Endothelial cell of umbilical vein (primary cell): ENCODE measurements at regions not wholly inside any gene's neighbourhood (a gene's known extent, or its start where the extent isn't known, plus 50 kb on each side); places are given as distances from the start of the nearest gene placed in this dataset.

Source experiments
- BruUV-seq: library from RNA; stranded (reverse); fragments of 400-500 nt; replicated peaks from 2 replicates; lab custom pipeline; 2021; lab: Mats Ljungman, UMichigan
- CTCF ChIA-PET: fragments of 300-600, 350-600 bp; sonication (Branson Sonifier 250); formaldehyde crosslinking; loops from one replicate; lab custom pipeline; 2021; ENCODE audit warnings: antibody characterized with exemption, inconsistent platforms; lab: Charles Lee
- POLR2A ChIA-PET: fragments of 300-600, 350-600 bp; sonication (Branson Sonifier 250); formaldehyde crosslinking; loops from one replicate; lab custom pipeline; 2021; ENCODE audit warnings: antibody characterized with exemption, inconsistent platforms; lab: Charles Lee
- DNase-seq: peaks from one replicate; pipeline ENCODE4 v3.0.0-alpha.2; 2011; ENCODE audit warnings: low read depth, low spot score
- FAIRE-seq: peaks from 2 replicates; lab custom pipeline; 2011; peaks lifted over from hg19 to GRCh38; lab: Jason Lieb, UNC
- H2AFZ ChIP-seq: 2 replicates; pipeline ENCODE4 v1.6.0; 2012; ENCODE audit warnings: low read depth, low read length, control low read depth, inconsistent platforms
- H3K27ac ChIP-seq: 2 replicates; pipeline ENCODE4 v1.5.1; 2011; ENCODE audit warnings: low read depth, mild to moderate bottlenecking, control low read depth, low read length, moderate library complexity; ENCODE audit not compliant: insufficient read depth
- H3K27me3 ChIP-seq, 2 experiments: 2 replicates each; pipeline versions ENCODE4 v1.6.0 to v1.6.1; 2011; ENCODE audit warnings: low read length in 2 of 2, mixed read lengths in 1 of 2; ENCODE audit not compliant: control insufficient read depth in 2 of 2, insufficient read depth in 2 of 2
- H3K36me3 ChIP-seq, 2 experiments: 2 replicates in 1 of 2; 3 replicates in 1 of 2; pipeline ENCODE4 v1.5.1; 2011; ENCODE audit warnings: low read length in 2 of 2, mild to moderate bottlenecking in 1 of 2, moderate library complexity in 1 of 2; ENCODE audit not compliant: control insufficient read depth in 2 of 2, insufficient read depth in 2 of 2; ENCODE audit errors: extremely low read depth in 1 of 2
- H3K4me1 ChIP-seq: 3 replicates; pipeline ENCODE4 v1.5.1; 2011; ENCODE audit warnings: mild to moderate bottlenecking, low read length; ENCODE audit not compliant: control insufficient read depth, insufficient read depth; ENCODE audit errors: extremely low read depth
- H3K4me2 ChIP-seq: 2 replicates; pipeline ENCODE4 v1.6.1; 2011; ENCODE audit warnings: low read length, control low read depth, mixed read lengths; ENCODE audit not compliant: insufficient read depth
- H3K4me3 ChIP-seq, 3 experiments: fragments of 200-600 bp in 1 of 3; sonication (generic), shearing (Covaris generic) in 1 of 3; replicated peaks in 1 of 3; 2 replicates each; pipeline ENCODE4 v1.5.1; 2011 to 2016; ENCODE audit warnings: control low read depth in 3 of 3, low read length in 3 of 3, mild to moderate bottlenecking in 2 of 3, inconsistent platforms in 1 of 3, low read depth in 1 of 3, moderate library complexity in 1 of 3; ENCODE audit not compliant: insufficient read depth in 1 of 3
- H3K79me2 ChIP-seq: 2 replicates; pipeline ENCODE4 v1.6.0; 2012; ENCODE audit warnings: low read length, inconsistent platforms; ENCODE audit not compliant: control insufficient read depth, insufficient read depth
- H3K9ac ChIP-seq: replicated peaks from 2 replicates; pipeline ENCODE3; 2011; ENCODE audit warnings: low read length, control low read depth; ENCODE audit not compliant: insufficient read depth; ENCODE audit errors: extremely low read depth
- H3K9me1 ChIP-seq: replicated peaks from 3 replicates; pipeline ENCODE4 v1.6.0; 2011; ENCODE audit warnings: mild to moderate bottlenecking, low read length; ENCODE audit not compliant: control insufficient read depth, insufficient read depth; ENCODE audit errors: extremely low read depth
- H3K9me3 ChIP-seq: replicated peaks from 2 replicates; pipeline ENCODE4 v1.5.1; 2012; ENCODE audit warnings: low read length, inconsistent platforms; ENCODE audit not compliant: control insufficient read depth, insufficient read depth
- H4K20me1 ChIP-seq: replicated peaks from 2 replicates; pipeline ENCODE3; 2011; ENCODE audit warnings: mild to moderate bottlenecking, low read length; ENCODE audit not compliant: control insufficient read depth, insufficient read depth; ENCODE audit errors: extremely low read depth
- EZH2 ChIP-seq: IDR thresholded peaks from 2 replicates; pipeline ENCODE4 v1.6.1; 2012; ENCODE audit warnings: borderline replicate concordance, low read depth, mild to moderate bottlenecking, moderate library complexity, low read length, inconsistent platforms; ENCODE audit not compliant: severe bottlenecking
- FOS ChIP-seq: IDR thresholded peaks from 2 replicates; pipeline ENCODE4 v1.6.1; 2011; ENCODE audit warnings: mild to moderate bottlenecking, low read length, moderate library complexity, borderline replicate concordance; ENCODE audit not compliant: insufficient read depth
- GATA2 ChIP-seq: IDR thresholded peaks from 2 replicates; pipeline ENCODE4 v1.7.0; 2011; ENCODE audit warnings: low read depth, mild to moderate bottlenecking, moderate library complexity, mixed read lengths, low read length; ENCODE audit not compliant: insufficient read length, insufficient read depth
- MAX ChIP-seq: IDR thresholded peaks from 2 replicates; pipeline ENCODE4 v1.6.1; 2011; ENCODE audit not compliant: insufficient read depth, insufficient read length
- MYC ChIP-seq: IDR thresholded peaks from one replicate; pipeline ENCODE4 v1.6.1; 2011; ENCODE audit warnings: mild to moderate bottlenecking, low read depth, low read length
- POLR2AphosphoS5 ChIP-seq: IDR thresholded peaks from 2 replicates; pipeline ENCODE4 v1.6.1; 2012; ENCODE audit warnings: low read depth, mild to moderate bottlenecking, control low read depth, low read length, moderate library complexity; ENCODE audit not compliant: insufficient read depth
- dilution Hi-C: fragments of 300-500 bp; cut with MboI; formaldehyde crosslinking; loops from one replicate; pipeline ENCODE4 v1.15.0; 2019; ENCODE audit warnings: low sequenced_read_pairs; ENCODE audit not compliant: extremely low pct_ligation_motif_present
- intact Hi-C: fragments of 100-400 bp; cut with micrococcal nuclease; formaldehyde crosslinking; loops from one replicate; pipeline ENCODE4 v1.10.0; 2022

- no peak for FAIRE-seq
- Histone ChIP-seq H3K79me2 (no peaks in the 10 kb centered on the region), H3K27ac (no peak overlapping the region), H3K4me1 (no peaks in the 10 kb centered on the region), H3K9ac (no peak overlapping the region), H3K9me3 (no peaks in the 10 kb centered on the region), H2AFZ (no peak overlapping the region), H3K27me3 (peaks cover 7 to 11% of the 10 kb centered on the region in 2 experiments), H3K9me1 (no peaks in the 10 kb centered on the region), H3K4me2 (no peak overlapping the region), H4K20me1 (no peaks in the 10 kb centered on the region), H3K36me3 (no peaks in the 10 kb centered on the region), H3K4me3 (no peak overlapping the region)
- no TSS peak for BruUV-seq
- ChIA-PET CTCF (no interaction called here), POLR2A (no interaction called here)
- dilution Hi-C loops = no loop called here
- no peak for TF ChIP-seq GATA2
- TF ChIP-seq POLR2AphosphoS5 = no peak
- no peak for DNase-seq
- intact Hi-C loops = no loop called here
Observed at GRCh38 chr4:54840430-54840829, 182.7 kb downstream of the KIT start.

- peaks cover 7 to 10% of the 10 kb centered on the region in 2 experiments for H3K27me3 ChIP-seq
- no peaks in the 10 kb centered on the region for H3K4me1 ChIP-seq
- H3K4me3 ChIP-seq = no peak overlapping the region
- H3K27ac ChIP-seq = no peak overlapping the region
- no peak overlapping the region for H2AFZ ChIP-seq
- no peaks in the 10 kb centered on the region for H3K9me3 ChIP-seq
- dilution Hi-C loops (no loop called here), intact Hi-C loops (no loop called here)
- TF ChIP-seq FOS = no peak
- TF ChIP-seq MAX = no peak
- no peak for TF ChIP-seq EZH2
- TF ChIP-seq MYC = no peak
- FAIRE-seq (no peak), DNase-seq (no peak)
- no peaks in the 10 kb centered on the region for H3K9me1 ChIP-seq
- H3K79me2 ChIP-seq = no peaks in the 10 kb centered on the region
- ChIA-PET POLR2A (no interaction called here), CTCF (no interaction called here)
- no TSS peak for BruUV-seq
- no peak overlapping the region for H3K9ac ChIP-seq
- no peaks in the 10 kb centered on the region for H3K36me3 ChIP-seq
- no peaks in the 10 kb centered on the region for H4K20me1 ChIP-seq
- no peak overlapping the region for H3K4me2 ChIP-seq
Observed at GRCh38 chr4:54838301-54838700, 180.5 kb downstream of the KIT start.
